AG09309 (cell line): ENCODE measurements at regions not wholly inside any gene's neighbourhood (a gene's known extent, or its start where the extent isn't known, plus 50 kb on each side); places are given as distances from the start of the nearest gene placed in this dataset.
A peak's percentile ranks its signal among the peaks of the same experiment; 100 is the strongest.

ENCODE experiments used
- DNase-seq: peaks from one replicate; pipeline ENCODE4 v3.0.0-alpha.2; 2010; ENCODE audit warnings: low read depth
- H3K4me3 ChIP-seq: 2 replicates; pipeline ENCODE4 v1.5.1; 2011; ENCODE audit warnings: mild to moderate bottlenecking, low read depth, low read length, moderate library complexity; ENCODE audit not compliant: control insufficient read depth
- TF ChIP-seq, protein P1 (sequence below): IDR thresholded peaks from 2 replicates; pipeline ENCODE4 v1.5.1; 2011; ENCODE audit warnings: mild to moderate bottlenecking, low read depth, low read length, inconsistent platforms; ENCODE audit not compliant: insufficient read depth, control insufficient read depth; ENCODE audit errors: missing control alignments

DNA sequence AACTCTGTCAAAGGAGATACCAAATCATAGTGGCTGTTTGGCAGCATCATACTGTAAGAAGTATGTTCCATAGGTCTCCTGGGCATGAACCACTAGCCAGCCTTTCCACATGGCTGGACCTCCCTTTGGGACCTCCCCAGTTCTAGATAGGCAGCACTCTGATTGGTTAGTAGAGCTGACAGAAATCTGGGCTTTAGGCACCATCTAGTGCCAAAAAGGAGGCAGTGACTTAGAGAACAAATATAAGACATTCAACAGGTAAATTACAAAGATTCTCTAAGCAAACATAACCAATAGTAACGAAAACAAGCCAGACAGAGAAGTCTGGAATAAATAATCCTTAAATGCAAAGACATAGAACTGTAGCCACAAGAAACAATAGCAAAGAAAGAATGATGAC, 148.0 kb upstream of the PDE3A start:
- no peak overlapping the region for H3K4me3 ChIP-seq
- DNase-seq, result no peak
- TF ChIP-seq, protein P1, sequence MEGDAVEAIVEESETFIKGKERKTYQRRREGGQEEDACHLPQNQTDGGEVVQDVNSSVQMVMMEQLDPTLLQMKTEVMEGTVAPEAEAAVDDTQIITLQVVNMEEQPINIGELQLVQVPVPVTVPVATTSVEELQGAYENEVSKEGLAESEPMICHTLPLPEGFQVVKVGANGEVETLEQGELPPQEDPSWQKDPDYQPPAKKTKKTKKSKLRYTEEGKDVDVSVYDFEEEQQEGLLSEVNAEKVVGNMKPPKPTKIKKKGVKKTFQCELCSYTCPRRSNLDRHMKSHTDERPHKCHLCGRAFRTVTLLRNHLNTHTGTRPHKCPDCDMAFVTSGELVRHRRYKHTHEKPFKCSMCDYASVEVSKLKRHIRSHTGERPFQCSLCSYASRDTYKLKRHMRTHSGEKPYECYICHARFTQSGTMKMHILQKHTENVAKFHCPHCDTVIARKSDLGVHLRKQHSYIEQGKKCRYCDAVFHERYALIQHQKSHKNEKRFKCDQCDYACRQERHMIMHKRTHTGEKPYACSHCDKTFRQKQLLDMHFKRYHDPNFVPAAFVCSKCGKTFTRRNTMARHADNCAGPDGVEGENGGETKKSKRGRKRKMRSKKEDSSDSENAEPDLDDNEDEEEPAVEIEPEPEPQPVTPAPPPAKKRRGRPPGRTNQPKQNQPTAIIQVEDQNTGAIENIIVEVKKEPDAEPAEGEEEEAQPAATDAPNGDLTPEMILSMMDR, result peak; percentile 54

- TF ChIP-seq, protein P1, result no peak
- DNase-seq, result no peak
- no peak overlapping the region for H3K4me3 ChIP-seq
These were observed 135.2 kb upstream of the PDE3A start for GRCh38 chr12:20232931-20233675.

GRCh38 chr12:20234474-20234873, 133.9 kb upstream of the PDE3A start:
- H3K4me3 ChIP-seq, result no peak overlapping the region
- TF ChIP-seq, protein P1, result no peak
- DNase-seq, result no peak

- no peak for DNase-seq
- TF ChIP-seq, protein P1, result no peak
- H3K4me3 ChIP-seq, result no peak overlapping the region
These were observed 131.2 kb upstream of the PDE3A start for GRCh38 chr12:20237091-20237490.

DNA sequence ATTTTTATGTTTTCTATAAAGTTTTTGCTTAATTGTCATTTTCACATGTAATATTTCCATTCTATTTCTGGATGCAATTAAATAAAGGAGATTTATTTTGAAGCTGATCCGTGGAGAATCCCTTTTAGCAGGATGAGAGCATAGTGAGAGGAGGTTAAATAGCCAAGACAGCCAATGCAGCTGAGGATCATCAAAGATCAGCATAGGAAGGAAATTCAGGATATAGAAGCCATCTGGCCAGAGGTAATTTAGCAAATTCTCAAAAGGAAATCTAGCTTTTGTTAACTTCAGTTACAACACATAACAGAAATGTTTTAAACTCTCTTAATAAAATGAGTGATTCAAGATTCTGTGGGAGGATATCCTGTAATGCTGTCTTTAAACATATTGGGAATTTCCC, 122.8 kb upstream of the PDE3A start:
- TF ChIP-seq, protein P1, result no peak
- no peak overlapping the region for H3K4me3 ChIP-seq
- DNase-seq, result no peak

DNA sequence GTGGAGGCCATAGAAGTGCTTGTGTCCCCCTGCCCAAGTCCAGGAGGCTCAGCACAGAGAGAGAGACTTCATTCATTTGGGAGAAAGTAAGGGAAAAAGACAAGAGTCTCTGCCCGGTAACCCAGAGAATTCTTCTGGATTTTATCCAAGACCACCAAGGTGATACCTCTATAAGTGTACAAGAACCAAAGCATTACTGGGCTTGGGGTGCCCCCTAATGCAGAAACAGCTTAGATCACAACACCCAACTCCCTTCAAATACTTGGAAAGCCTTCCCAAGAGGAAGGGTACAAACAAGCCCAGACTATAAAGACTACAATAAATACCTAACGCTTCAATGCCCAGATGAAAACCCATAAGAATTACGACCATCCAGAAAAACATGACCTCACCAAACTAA, 119.7 kb upstream of the PDE3A start:
- TF ChIP-seq, protein P1, result no peak
- no peak overlapping the region for H3K4me3 ChIP-seq
- no peak for DNase-seq
